ENCODE measurements at regions not wholly inside any gene's neighbourhood (a gene's known extent, or its start where the extent isn't known, plus 50 kb on each side); places are given as distances from the start of the nearest gene placed in this dataset.
"Not testable (repeated sequence)": the region's sequence is repeated elsewhere in the genome, so short reads cannot be mapped to it uniquely, and the experiment has no call there.

GRCh38 chr20:56890011-56890410, 260.9 kb downstream of the TFAP2C start:
- DNase-seq, result no peak

DNA sequence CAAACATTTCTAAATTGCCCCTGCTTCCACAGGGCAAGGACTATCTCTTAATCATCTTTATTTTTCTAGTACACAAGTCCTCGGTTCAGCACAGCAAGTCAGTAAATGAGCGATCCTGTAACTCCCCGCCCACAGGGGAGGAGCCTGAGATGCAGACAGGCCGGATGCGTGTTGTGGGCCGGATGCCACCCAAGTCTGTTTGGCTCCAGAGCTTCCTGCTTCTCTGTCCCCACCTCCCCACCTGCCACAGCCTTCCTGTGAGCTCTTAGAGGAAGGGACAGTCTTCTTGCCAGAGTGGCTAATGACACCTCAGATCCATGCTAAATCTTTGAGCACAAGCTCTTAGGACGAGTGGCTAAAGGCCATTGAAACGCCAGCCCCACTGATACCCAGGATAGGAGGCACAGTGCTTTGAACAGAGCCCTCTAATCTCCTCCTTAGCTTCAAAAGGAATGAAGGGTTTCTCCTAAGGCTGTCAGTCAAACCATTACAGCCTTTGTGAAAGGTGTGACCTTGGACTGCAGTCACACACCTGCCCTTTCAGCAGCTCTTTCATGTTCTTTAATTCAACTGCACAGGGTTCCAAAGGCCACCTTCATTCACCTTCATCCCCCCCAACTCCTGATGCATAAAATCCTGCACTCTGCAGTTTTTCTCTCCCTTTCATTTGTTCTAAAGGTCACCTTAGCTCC, 264.3 kb downstream of the TFAP2C start:
- no peak for DNase-seq

DNA sequence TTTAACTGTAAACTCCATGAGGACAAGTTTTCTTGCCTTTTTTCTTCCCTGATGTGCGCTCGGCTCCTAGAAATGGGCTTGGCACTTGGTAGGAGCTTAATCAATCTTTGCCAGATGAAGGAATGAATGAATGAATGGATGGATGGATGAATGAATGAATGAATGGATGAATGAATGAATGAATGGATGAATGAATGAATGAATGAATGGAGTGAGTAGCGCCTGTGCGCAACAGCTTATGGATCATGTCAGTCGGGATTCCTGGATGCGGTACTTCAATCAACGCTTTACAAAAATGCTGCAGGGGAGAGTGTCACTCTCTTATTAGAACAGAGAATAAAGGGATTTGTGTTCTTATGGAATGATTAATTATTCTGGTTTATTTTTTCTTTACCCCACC, 267.3 kb downstream of the TFAP2C start:
- DNase-seq, result no peak

DNA sequence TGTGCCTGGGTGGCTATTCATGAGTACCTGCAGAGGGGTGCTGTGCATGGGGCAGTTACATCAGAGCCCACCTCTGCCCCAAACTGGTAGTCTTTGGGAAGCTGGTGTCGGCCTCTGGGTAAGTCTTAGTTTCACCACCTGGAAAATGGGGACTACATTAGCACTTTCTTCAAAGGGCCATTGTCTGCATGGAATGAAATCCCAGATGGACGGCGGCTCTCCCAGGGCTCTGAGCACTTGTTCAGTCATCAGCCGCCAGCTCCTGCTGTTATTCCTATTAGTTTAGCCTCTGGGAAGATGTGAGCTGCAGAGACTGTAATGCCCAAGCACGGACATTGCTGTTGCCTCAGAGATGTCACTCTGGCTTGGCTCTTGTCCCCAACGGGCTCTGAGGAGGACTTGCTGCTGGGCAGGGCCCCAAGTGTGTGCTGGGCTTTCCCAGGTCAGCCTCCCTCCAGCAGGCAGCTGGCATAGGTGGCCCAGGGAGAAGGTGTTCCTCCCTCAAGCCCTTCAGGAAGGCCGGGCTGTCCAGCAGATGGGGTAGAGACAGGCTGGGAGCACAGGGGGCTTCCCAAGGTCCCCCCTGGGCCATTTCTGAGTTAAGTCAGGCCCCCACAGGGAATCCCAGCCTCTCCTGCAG, 268.3 kb downstream of the TFAP2C start:
- DNase-seq, result no peak

DNA sequence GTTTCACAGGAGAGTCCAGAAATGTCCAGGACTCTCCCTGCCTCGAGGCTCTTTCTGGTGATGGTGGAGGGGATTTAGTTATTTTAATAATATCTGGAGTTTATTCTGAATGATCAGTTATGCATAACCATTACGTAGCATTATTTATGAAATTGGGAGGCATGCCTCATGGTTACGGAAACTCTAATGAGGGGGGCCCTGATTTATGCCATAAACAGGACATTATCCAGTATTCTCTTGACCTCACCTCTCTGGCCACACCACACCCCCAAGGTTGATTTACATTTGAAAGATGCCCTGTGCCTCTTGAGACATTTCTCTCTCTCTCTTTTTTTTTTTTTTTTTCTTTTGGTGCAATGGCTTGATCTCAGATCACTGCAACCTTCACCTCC, 268.8 kb downstream of the TFAP2C start:
- DNase-seq, result no peak

GRCh38 chr20:56899506-56899905, 270.4 kb downstream of the TFAP2C start:
- DNase-seq, result no peak

DNA sequence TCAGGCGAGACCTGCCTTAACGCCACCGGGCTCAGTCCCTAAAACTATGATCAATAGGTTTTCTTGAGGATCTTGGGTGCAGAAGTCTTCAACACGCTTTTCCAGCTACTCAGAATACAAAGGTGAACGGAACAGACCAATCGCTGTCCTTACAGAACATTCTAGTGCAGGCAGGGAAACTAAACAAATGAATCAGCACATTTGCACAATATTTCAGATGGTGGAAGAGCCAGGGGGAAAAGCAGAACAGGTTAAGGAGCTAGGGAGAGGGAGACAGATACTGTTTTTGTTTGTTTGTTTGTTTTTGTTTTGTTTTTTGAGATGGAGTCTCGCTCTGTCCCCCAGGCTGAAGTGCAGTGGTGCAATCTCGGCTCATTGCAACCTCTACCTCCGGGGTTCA, 271.1 kb downstream of the TFAP2C start:
- DNase-seq, result no peak

DNA sequence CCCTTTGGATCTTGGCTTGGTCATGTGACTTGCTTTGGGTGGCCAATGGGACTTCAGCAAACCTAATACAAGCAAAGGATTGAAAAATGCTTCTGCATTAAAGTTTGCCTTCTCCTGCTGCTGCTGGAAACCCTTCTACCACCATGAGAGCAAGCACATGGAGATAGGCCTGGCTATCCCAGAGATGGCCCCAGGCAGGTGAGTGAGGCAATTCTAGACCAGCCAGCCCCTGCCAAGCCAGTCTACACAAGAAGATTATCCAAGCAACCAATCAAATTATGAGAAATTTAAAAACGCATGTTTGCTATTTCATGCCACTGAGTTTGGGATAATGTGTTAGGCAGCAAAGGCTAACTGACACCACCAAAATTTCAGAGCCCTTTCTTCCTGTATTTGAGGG, 274.3 kb downstream of the TFAP2C start:
- DNase-seq, result no peak

DNA sequence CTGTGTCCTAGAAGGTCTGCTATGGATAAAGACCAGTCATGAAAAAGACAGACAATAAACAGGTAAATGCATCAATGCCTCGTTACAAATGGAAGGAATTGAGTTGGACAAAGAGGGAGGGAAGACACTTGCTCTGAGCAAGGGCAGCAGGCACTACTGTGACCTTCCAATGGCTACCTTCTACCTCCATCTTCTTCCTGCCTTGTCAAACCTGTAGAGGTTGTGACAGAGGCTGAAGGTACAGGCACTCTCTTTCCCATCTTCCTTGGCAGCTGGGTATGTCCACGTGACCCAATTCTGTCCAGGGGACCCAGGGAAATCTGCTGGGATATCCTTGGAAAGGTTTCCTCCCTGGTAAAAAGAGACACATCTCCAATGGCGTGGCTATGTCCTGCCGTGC, 274.8 kb downstream of the TFAP2C start:
- no peak for DNase-seq

GRCh38 chr20:56909918-56910714, 281.0 kb downstream of the TFAP2C start:
- DNase-seq, result no peak

DNA sequence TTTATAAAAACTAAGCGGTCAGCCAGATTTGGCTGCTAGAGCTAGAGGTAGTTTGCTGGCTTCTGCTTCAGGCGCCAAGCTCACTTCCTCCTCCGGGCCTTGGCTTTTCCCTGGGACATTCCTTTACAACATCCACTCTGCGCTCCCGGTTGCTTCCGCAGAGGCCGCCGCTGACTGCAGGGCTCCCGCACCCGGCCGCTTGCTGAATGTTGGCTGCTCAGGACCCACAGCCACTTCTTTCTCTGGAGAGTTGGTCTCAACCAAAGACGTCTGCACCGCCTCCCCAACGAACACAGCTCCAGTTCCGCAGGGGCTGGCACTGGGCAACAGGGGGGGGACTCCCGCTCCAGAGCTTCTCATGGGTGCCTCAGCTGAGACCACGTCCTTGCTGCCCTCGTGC, 282.8 kb downstream of the TFAP2C start:
- DNase-seq, result no peak

GRCh38 chr20:56914532-56914931, 285.4 kb downstream of the TFAP2C start:
- no peak for DNase-seq

- DNase-seq, result no peak
Observed at GRCh38 chr20:56916345-56916622, 287.2 kb downstream of the TFAP2C start.

DNA sequence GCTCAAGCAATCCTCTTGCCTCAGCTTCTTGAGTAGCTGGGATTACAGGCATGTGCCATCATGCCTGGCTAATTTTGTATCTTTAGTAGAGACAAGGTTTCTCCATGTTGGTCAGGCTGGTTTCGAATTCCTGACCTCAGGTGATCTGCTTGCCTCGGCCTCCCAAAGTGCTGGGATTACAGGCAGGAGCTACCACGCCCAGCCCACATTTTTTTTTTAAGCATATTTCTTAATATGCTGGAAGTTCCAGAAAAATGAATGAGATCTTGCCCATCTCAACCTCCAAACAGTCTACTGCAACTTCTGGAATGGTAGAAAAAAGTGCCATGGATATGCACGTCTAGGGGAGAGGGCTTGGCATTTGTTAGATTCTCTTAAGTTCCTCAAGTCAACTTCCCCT, 290.9 kb downstream of the TFAP2C start:
- not testable (repeated sequence) for DNase-seq

- DNase-seq, result no peak
Observed at GRCh38 chr20:56922497-56922896, 293.4 kb downstream of the TFAP2C start.

DNA sequence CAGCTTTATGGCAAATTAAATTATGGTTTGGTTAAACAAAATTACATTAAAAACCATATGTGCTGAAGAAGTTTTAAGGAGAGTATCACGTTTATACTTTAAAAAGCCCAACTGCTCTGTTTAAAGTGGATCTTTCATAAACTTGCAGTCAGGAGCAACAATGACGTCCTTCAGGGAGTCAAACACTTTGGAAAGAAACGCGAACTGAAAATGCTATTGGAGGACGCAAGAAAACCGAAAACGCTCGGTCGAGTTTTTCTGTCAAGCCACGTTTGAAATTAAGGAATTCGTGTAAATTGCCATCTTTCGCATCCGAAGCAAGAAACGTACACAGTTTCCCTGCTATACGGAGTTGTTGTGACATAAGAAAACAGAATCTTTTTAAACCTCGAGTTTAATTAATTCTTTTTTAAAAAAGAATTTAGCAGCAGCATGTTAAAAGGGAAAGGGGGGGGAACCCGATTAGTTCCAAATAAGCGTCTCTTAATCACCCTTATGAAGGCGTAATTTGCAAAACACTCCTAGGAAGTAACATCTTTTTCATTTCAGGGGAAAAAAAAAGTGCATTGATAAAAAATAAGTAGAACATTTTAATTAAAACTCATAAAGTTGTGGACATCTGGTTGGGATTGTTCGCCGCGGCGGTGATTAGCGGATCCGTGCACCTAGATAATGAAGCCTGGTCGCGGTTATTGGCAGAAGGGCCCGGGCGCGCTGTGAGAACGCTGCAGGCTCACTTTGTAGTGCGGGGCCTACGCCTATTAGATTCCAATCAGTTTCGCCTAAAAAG, 295.4 kb downstream of the TFAP2C start:
- no peak for DNase-seq

GRCh38 chr20:56925082-56925830, 296.1 kb downstream of the TFAP2C start:
- no peak for DNase-seq

DNA sequence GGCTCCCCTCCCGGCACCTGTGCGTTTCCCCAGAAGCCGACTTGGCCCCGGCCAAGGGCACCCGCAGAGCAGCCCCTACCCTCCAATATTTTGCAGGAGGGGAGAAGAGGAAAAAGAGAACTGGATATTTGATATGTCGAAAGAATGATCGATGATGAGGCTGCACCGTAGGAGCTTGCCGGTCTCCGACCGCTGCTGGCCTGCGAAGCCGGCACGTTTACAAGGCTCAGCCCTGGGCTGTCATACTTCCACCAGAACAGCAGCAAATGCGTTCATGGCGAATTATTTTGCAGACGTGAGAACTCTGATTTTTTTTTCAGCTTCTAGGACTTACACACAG, 296.7 kb downstream of the TFAP2C start:
- no peak for DNase-seq

GRCh38 chr20:56926501-56926900, 297.4 kb downstream of the TFAP2C start:
- no peak for DNase-seq

- no peak for DNase-seq
Observed at GRCh38 chr20:56927127-56927526, 298.0 kb downstream of the TFAP2C start.

GRCh38 chr20:56928007-56928406, 298.9 kb downstream of the TFAP2C start:
- DNase-seq, result no peak

GRCh38 chr20:56929606-56930005, 300.5 kb downstream of the TFAP2C start:
- DNase-seq, result no peak

- no peak for DNase-seq
Observed at GRCh38 chr20:56930876-56931275, 301.8 kb downstream of the TFAP2C start.

Data from CD4-positive, alpha-beta T cell treated with Interleukin-6 for 4 hours (primary cell).